K562 (cell line): ENCODE measurements at regions not wholly inside any gene's neighbourhood (a gene's known extent, or its start where the extent isn't known, plus 50 kb on each side); places are given as distances from the start of the nearest gene placed in this dataset.

Source experiments
- ATAC-seq: fragments of 200-7000 bp; cut with Tn5 transposase; 3 replicates; pipeline ENCODE4 v1.9.1; 2020; ENCODE audit warnings: moderate library complexity
- BruUV-seq: library from RNA; stranded (reverse); fragments of 400-500 nt; replicated peaks from 2 replicates; lab custom pipeline; 2021; lab: Mats Ljungman, UMichigan
- CTCF ChIA-PET: fragments of 300-600 bp; formaldehyde crosslinking; extraction: SDS; loops from one replicate; lab custom pipeline; 2021; ENCODE audit warnings: low intra/inter-chr PET ratio; lab: Yijun Ruan, JAX
- POLR2A ChIA-PET: fragments of 300-600, 350-650 bp; sonication (Branson Sonifier 250); formaldehyde crosslinking; extraction: SDS; loops from one replicate; lab custom pipeline; 2021; ENCODE audit warnings: antibody characterized with exemption, inconsistent platforms; lab: Yijun Ruan, JAX
- DNase-seq, 4 experiments: peaks; one replicate each; pipeline versions ENCODE4 v3.0.0 to v3.0.0-alpha.2; 2011 to 2018; ENCODE audit warnings: low spot score in 3 of 4, mixed read lengths in 3 of 4; ENCODE audit errors: extremely low read depth in 1 of 4
- FAIRE-seq: peaks from 2 replicates; lab custom pipeline; 2011; peaks lifted over from hg19 to GRCh38; lab: Jason Lieb, UNC
- H2AFZ ChIP-seq: 2 replicates; pipeline ENCODE4 v1.6.0; 2011; ENCODE audit warnings: low read depth, low read length, control low read depth, inconsistent platforms
- H3K27ac ChIP-seq: fragments of 200-600 bp; 3 replicates; pipeline ENCODE4 v1.8.0; 2011; ENCODE audit warnings: low read depth, mild to moderate bottlenecking, control low read depth, inconsistent platforms, low read length, moderate library complexity, mixed read lengths; ENCODE audit errors: extremely low read depth
- H3K27me3 ChIP-seq, 2 experiments: fragments of 300-600 bp in 1 of 2; 2 replicates in 1 of 2; 3 replicates in 1 of 2; pipeline versions ENCODE4 v1.6.0 to v1.8.0; 2011; ENCODE audit warnings: inconsistent platforms in 2 of 2, low read length in 2 of 2, mild to moderate bottlenecking in 1 of 2, mixed read lengths in 1 of 2, moderate library complexity in 1 of 2; ENCODE audit not compliant: control insufficient read depth in 2 of 2, insufficient read depth in 2 of 2
- H3K36me3 ChIP-seq: fragments of 300-600 bp; 3 replicates; pipeline ENCODE4 v1.8.0; 2011; ENCODE audit warnings: mild to moderate bottlenecking, low read length, inconsistent platforms; ENCODE audit not compliant: control insufficient read depth, insufficient read depth
- H3K4me1 ChIP-seq, 2 experiments: fragments of 200-600 bp in 1 of 2; replicated peaks in 1 of 2; 2 replicates in 1 of 2; 3 replicates in 1 of 2; pipeline versions ENCODE4 v1.5.1 to v1.8.0; 2011; ENCODE audit warnings: inconsistent platforms in 2 of 2, low read length in 2 of 2, mild to moderate bottlenecking in 1 of 2, mixed read lengths in 1 of 2, moderate library complexity in 1 of 2; ENCODE audit not compliant: control insufficient read depth in 2 of 2, insufficient read depth in 2 of 2
- H3K4me2 ChIP-seq: 2 replicates; pipeline ENCODE4 v1.6.1; 2011; ENCODE audit warnings: low read length, control low read depth, inconsistent platforms, mixed read lengths; ENCODE audit not compliant: insufficient read depth
- H3K4me3 ChIP-seq: fragments of 200-600 bp; sonication (generic), shearing (Covaris generic); 2 replicates; pipeline ENCODE4 v1.5.1; 2016; ENCODE audit warnings: control low read depth, inconsistent platforms
- H3K79me2 ChIP-seq: fragments of 200-600 bp; 3 replicates; pipeline ENCODE4 v1.8.0; 2011; ENCODE audit warnings: low read length, inconsistent platforms; ENCODE audit not compliant: control insufficient read depth, insufficient read depth
- H3K9ac ChIP-seq, 2 experiments: 2 replicates each; pipeline versions ENCODE4 v1.6.0 to v1.6.1; 2011; ENCODE audit warnings: low read depth in 2 of 2, low read length in 2 of 2, control low read depth in 1 of 2, inconsistent platforms in 1 of 2, mild to moderate bottlenecking in 1 of 2, mixed read lengths in 1 of 2; ENCODE audit not compliant: insufficient read depth in 1 of 2
- H3K9me1 ChIP-seq: one replicate; pipeline ENCODE4 v1.6.0; 2011; ENCODE audit warnings: inconsistent platforms, mild to moderate bottlenecking, low read length, moderate library complexity; ENCODE audit not compliant: control insufficient read depth, insufficient read depth
- H3K9me3 ChIP-seq: replicated peaks from 2 replicates; pipeline ENCODE4 v1.5.1; 2011; ENCODE audit warnings: low read depth, low read length, inconsistent platforms; ENCODE audit not compliant: control insufficient read depth, insufficient read depth
- H4K20me1 ChIP-seq: replicated peaks from 2 replicates; pipeline ENCODE4 v1.6.1; 2011; ENCODE audit warnings: low read length, inconsistent platforms, mixed read lengths; ENCODE audit not compliant: control insufficient read depth, insufficient read depth
- E2F8 ChIP-seq: fragments of 450-650 bp; IDR thresholded peaks from 2 replicates; pipeline ENCODE4 v1.7.1; 2018; ENCODE audit warnings: mild to moderate bottlenecking, low read depth; ENCODE audit not compliant: partially characterized antibody
- MBD1 ChIP-seq: fragments of 250-450 bp; sonication (Bioruptor Pico); IDR thresholded peaks from 2 replicates; pipeline ENCODE4 v1.8.0; 2022; ENCODE audit warnings: inconsistent platforms
- NFE2 ChIP-seq: IDR thresholded peaks from 2 replicates; pipeline ENCODE4 v1.6.1; 2014; ENCODE audit warnings: antibody characterized with exemption, low read depth
- PPARD ChIP-seq: fragments of 250-450 bp; sonication (Bioruptor Pico); IDR thresholded peaks from 2 replicates; pipeline ENCODE4 v1.8.0; 2022; ENCODE audit warnings: inconsistent platforms, mild to moderate bottlenecking, moderate library complexity
- TEAD1 ChIP-seq, 2 experiments: fragments of 450-650 bp in 1 of 2; sonication (generic) in 1 of 2; formaldehyde crosslinking; IDR thresholded peaks; 2 replicates each; pipeline versions ENCODE4 v1.4.0 to v1.8.0; 2020 to 2022; ENCODE audit warnings: mild to moderate bottlenecking in 2 of 2, missing genetic modification reagents in 1 of 2
- TEAD2 ChIP-seq: fragments of 450-650 bp; IDR thresholded peaks from 2 replicates; pipeline ENCODE4 v1.6.1; 2016; ENCODE audit warnings: missing genetic modification characterization, control low read depth, missing compliant biosample characterization
- ZNF644 ChIP-seq: fragments of 200-800 bp; sonication (Bioruptor generic); IDR thresholded peaks from 2 replicates; pipeline ENCODE4 v1.6.1; 2016; ENCODE audit warnings: low read depth, missing genetic modification characterization, missing compliant biosample characterization
- WGBS: fragments of 100-300 bp; shearing (Covaris generic); methylation state at CpG from one replicate; pipeline ENCODE4 v1.1.6; 2016; ENCODE audit warnings: low coverage, mixed read lengths; ENCODE audit not compliant: insufficient coverage; ENCODE audit errors: missing lambda C conversion rate; 5-methylcytosine and 5-hydroxymethylcytosine counted together
- in situ Hi-C: fragments of 300-500 bp; cut with MboI; formaldehyde crosslinking; loops from 4 replicates; pipeline ENCODE4 v1.15.0; 2018; ENCODE audit warnings: inconsistent platforms, mixed read lengths
- intact Hi-C: fragments of 100-400 bp; cut with micrococcal nuclease; formaldehyde crosslinking; loops from 2 replicates; pipeline ENCODE4 v1.14.2; 2022

GRCh38 chr3:65262548-65262947 lies 574.7 kb upstream of the ADAMTS9 start:
- no peak for ATAC-seq
- no peak overlapping the region for H3K27ac ChIP-seq
- no peak overlapping the region for H3K9ac ChIP-seq
- intact Hi-C loops, result no loop called here
- no peaks in the 10 kb centered on the region for H3K9me1 ChIP-seq
- DNase-seq, result no peak
- no peak overlapping the region for H3K4me3 ChIP-seq
- ChIA-PET CTCF (no interaction called here), POLR2A (no interaction called here)
- no peaks in the 10 kb centered on the region for H3K36me3 ChIP-seq
- FAIRE-seq, result no peak
- H2AFZ ChIP-seq, result no peak overlapping the region
- WGBS, result 7% methylated on average over 5 of the region's 5 CpGs
- H3K4me2 ChIP-seq, result no peak overlapping the region
- no peaks in the 10 kb centered on the region for H3K79me2 ChIP-seq
- no peak for TF ChIP-seq ZNF644
- TF ChIP-seq MBD1 (CRISPR knock-in tag), result no peak
- TF ChIP-seq TEAD1 (CRISPR knock-in tag; IDR thresholded peaks at IDR 0.05), result no peak
- no peak for TF ChIP-seq PPARD (CRISPR knock-in tag)
- TF ChIP-seq NFE2, result no peak
- TF ChIP-seq TEAD2, result no peak
- no peak for TF ChIP-seq E2F8
- no peaks in the 10 kb centered on the region for H3K4me1 ChIP-seq
- no peaks in the 10 kb centered on the region for H4K20me1 ChIP-seq
- H3K27me3 ChIP-seq, result no peaks in the 10 kb centered on the region
- H3K9me3 ChIP-seq, result no peaks in the 10 kb centered on the region
- no TSS peak for BruUV-seq
- in situ Hi-C loops, result no loop called here
